GM19324 (cell line): ENCODE measurements at regions not wholly inside any gene's neighbourhood (a gene's known extent, or its start where the extent isn't known, plus 50 kb on each side); places are given as distances from the start of the nearest gene placed in this dataset.

Experiments used
- ATAC-seq: cut with Tn5 transposase; IDR thresholded peaks from one replicate; pipeline ENCODE4 v1.9.1; 2021; ENCODE audit warnings: mild to moderate bottlenecking, moderate library complexity; ENCODE audit not compliant: unreplicated experiment, low FRiP score

DNA sequence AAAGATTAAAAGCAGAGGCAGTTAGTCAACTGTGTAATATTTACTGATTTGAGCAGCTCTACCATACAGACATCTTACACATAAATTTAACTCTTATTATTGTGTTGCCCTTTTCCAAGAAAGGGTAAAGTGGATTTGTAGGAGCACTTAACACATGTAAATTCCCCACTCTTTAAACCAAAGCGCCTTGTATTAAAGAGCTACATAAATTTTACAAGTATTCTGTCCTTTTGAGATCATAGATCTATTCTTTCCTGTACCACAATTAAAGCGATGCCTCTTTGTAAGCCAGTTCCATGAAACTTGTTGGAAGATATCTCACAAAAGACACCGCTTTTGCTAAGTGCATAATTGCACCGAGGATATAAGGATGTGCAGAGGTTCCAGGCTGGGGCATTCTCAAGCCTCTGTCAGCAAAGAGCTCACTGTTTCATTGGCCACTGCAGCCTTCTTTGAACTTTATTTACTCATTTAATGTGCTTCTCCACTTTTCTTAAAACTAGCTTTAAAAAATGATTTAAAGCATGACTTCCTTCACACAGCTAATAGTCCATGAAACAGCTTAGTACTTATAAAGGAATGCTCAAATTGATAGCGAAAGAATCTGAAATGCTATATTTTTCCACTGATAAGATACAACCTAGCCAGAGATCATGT is 520.0 kb upstream of the TCF4 start:
- ATAC-seq: no peak

DNA sequence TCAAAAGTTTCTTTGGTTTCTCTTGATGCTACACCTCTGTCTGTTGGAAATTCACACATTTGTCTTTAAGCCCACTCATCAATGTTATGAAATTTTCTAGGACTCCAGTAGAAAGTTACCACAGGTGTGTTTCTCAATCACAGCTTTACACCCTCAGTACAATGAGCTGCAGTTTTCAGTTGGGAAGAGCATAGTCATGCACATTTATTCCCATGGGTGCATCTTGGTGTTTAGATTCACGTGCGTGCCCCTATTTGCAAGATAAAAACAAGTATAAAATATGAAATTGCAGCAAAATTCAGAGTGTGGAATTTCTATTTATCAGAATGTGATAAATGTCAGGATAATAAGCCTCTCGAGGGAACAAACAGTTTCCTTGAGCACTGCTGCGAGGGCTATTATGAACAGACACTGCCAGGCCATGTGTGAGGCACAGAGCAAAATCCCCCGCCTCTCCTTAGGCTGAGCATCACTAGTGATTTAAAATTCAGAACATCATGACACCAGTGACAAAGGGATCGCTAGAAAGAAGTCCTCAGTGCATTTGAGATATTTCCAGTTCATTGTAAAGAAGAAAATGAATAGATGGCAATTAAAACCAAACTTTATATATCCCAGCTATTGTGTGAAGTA is 512.2 kb upstream of the TCF4 start:
- ATAC-seq: no peak

DNA sequence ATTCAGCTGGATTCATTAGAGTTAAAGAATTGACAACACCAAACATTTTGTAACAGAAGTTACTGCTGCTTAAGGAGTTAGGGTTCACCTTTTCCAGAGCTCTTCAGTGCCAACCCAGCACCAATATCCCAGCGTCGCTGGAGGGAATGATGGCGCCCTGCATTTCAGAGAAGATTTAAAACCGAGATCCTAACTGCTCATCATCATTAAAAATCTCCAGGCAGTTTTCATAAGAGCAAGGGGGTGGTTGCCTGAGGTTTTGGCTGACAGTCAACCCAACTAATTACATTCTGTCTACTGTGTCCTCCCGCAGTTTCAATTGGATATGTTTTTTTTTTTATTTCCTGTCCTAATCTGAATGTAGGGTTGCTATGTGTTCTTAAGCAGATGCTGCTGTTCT is 509.6 kb upstream of the TCF4 start:
- no peak for ATAC-seq

DNA sequence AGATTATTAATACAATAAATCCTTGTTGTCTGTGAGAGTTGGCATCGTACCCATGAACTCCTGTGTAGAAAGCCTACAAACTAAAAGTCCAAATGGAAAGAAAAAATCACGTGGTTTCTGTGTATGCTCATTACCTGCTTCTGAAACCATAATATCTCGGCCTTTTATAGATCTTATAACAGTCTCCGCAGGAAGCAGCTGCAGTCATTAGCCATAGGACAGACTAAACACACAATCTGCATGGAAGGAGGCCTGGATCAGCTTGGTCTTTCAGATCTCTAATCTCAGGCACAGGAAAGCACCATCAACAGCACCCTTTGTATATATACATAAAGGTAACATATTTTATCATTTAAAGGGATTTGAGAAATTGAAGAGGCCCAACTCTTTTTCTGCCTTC is 508.9 kb upstream of the TCF4 start:
- ATAC-seq: no peak

DNA sequence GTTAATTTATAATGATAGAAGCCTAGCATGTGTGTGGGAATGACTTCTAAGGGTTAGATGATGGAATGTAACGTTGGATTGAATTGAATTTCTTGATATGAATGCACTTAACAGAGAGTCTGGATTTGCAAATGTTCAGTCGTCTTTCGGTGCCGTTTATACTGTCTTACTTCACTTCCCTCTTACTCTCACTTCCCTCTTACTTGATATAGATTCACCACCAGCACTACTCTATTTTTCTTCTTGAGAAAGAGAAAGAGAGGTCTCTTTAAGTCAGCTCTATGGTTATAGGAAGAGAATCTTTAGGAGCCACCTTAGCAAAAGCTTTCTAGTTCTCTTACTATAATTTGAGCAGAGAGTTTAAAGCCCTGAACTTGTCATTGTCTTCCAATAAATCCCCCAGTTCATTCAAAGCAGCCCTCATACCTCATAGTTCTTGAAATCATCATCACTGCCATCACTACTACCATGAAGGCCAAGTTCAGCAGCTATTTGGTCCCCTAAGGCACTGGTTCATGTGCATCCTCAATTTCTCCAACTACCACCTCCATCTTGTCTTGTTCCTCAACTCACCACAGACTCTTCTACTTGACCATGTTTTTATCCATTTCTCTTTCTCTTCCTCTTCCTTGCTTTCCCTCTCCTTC is 501.7 kb upstream of the TCF4 start:
- ATAC-seq: no peak

DNA sequence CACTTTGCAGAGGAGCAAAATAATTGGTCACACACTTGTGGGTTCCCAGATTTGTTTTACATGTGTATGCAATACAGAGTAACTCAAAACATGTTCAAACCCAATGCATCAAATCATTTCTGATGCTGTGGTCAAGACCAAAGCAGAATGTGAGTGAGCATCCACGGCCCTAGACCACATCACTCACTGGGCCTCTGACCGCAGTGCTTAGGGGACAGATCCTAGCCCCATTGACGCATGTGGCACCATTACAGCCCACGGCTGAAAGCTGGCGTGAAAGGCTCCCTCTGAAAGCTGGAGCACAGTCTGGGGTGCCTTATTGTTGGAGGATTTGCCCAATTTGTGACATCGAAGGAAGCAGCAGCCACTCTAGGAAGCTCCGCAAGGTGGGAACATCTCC is 498.8 kb upstream of the TCF4 start:
- no peak for ATAC-seq

DNA sequence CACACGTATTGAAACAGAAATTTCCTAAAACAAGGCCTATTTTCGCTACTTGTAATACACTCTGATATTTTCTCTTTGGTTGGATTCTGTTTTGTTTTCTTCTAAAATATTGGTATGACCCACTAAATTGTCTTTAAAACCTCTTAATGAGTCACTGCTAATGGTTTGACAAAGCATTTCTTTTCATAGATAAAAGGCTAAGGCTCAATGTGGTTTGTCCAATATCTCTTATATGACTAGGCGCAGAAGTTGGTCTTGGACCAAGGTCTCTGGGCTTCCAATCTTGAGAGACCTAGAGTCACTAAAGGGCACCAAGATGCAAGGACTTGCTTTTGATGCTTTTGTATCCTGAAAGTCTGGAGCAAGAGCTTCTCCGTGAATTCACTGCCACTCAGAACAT is 498.2 kb upstream of the TCF4 start:
- no peak for ATAC-seq

DNA sequence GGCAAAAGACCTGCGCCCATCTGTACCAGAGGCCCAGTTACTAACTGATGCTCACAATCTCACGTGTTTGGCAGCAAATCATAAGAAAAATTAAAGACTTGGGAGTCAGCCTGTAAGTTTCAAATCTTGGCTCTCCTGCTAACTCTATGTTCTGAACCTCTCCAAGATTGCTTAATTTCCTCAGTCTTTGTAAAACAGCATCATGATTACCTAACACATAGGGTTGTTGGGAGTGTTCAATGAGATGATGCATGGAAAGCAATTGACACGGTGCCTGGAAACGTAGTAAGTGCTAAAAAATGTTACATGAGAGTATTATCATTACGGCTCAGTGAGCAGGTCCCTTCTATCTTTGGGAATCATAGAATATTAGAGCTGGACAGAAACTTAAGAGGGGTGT is 497.6 kb upstream of the TCF4 start:
- ATAC-seq: no peak

DNA sequence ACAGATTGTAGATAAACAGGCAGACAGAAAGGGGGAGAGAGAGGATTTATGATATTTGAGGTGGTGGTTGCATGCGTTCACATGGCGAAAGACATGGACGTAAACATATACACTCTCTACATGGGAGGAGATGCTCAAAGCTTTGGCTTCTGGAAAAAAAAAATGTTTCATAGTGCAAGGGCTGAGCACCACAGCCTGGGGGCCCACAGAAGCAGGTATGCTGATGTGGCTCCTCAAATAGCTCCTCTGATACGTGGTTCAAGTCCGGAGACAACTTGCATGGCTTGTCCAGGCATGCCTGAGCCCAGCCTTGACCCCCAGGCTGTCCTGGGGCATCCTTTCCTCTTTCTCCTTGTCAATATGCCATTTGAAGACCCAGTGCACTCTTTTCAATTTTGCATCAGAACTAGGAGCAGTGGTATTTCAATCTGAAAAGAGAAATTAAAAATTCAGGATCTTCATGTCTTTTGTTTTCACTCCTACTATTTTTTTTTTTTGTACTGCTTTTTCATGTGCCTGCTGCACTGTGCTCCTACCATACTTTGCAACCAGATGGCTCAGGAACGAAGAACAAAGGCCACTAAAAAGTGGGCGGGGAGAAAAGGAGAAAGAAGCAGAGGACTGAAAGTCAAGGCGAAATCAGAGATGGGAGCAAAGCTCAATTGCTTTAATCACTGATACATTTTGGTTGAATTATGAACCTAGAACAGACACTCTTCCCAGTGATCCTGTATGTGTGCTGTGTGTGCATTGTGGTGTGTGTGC is 495.7 kb upstream of the TCF4 start:
- ATAC-seq: no peak

DNA sequence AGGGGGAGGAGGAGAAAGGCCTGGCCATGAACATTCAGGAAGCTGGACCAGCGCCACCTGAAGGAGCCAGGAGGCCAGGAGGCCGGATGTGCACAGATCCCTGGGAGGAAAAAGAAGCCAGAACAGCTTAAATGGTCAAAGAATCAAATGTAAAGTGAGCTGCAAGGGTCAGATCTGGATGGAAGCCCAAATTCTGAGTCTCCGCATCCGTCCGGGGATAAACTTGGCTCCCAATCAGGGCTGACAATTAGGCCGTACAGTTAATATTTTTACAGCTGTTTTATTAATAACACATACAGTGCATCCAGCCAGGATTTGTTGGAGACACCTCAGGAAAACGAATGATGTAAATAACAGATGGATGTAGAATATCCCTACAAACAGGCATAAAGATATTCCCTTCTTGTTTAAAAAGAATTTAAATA is 495.1 kb upstream of the TCF4 start:
- ATAC-seq: no peak

DNA sequence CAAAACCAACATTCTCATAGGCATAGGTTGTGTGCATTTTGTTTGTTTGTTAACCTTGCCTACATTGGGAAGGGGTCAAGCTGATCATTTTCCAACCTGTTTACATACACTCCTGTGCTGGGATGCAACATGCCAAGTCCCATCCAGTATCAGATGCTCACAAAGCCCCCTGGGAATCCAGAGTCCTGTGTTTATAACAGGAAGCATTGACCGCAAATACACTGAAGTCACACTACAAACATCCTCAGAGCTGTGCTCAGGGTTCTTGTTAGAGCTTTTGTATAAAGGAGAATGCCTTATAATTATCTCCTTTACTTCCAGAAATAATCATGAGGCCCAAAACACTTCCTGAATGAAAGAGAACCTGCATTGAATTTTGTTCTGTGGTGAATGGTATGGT is 488.7 kb upstream of the TCF4 start:
- ATAC-seq: no peak

DNA sequence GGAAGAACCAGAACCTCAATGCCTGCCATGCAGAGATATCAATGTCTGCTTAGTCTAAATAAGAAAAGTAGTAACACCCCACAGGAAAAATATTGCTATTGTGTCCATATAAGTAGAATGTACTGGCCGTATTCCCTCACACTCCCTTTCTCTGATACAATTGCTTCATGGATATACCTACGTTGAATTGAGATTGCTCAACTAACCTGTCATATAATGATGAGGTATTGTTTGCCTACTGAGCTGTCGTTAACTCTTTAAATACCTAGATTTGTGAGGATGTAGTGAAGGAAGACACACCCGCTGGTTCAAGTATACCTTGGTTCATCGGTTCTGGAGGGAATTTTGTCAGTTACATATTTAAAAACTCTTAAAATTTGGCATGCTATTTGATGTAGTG is 480.7 kb upstream of the TCF4 start:
- no peak for ATAC-seq

DNA sequence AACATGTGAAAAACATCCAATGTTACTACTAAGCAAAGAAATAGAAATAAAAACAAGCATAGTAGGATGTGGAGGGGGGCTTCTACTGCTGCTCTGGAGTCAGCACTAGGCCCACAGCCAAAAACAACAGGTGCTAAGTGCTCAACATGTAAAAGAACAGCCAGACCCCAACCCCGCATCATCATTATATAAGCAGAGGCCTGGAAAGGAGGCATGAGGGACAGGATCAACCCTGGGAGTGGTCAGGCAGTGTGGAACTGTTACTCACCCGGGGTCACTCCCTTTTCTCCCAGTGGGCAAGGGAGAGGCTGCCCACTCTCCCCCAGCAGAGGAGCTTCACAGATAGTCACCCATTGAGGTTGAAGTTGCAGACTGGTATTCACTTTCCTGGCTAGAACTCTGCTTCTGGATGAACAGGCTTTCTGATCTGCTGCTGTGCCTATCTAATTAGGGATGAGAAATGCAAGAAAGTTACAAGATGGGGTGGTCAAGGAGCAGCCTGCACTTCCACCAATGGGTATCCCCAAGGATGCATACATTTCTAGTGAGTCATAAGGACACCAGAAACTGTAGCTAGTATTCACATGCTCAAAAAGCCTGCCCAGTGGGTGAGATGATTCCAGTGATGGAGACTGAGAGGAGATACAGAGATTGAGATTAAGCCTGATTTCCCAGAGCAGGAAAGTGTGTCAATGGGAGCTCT is 480.1 kb upstream of the TCF4 start:
- ATAC-seq: no peak

DNA sequence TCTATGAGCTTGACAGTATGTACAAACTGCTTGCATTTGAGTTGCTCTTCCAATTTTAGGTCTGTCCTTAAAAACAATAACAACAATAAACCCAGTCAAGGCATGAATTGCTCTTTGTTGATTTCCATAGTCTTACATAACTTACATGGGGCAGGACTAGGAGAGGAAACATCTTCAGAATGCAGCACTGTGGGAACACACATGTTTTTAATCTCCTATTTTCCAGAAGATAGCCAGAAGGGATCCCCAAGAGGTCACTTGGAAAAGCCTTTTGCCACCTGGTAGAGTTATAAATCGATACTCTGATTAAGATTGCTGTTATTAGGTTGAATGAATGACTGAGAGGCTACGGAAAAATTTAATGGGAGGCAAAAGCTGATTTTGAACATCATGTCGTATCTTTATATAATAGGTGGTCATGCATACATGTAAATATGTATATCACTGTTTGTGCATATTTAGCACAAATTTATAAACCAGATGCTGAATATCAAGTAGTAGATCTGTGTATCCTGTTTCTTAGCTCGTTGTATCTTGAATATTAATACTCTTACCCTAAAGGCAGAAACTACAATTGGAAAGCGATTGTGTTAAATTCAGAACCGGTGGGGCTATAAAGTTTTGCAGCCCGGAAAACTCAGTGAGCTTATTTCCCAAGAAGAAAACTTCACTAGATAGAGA is 479.4 kb upstream of the TCF4 start:
- no peak for ATAC-seq

DNA sequence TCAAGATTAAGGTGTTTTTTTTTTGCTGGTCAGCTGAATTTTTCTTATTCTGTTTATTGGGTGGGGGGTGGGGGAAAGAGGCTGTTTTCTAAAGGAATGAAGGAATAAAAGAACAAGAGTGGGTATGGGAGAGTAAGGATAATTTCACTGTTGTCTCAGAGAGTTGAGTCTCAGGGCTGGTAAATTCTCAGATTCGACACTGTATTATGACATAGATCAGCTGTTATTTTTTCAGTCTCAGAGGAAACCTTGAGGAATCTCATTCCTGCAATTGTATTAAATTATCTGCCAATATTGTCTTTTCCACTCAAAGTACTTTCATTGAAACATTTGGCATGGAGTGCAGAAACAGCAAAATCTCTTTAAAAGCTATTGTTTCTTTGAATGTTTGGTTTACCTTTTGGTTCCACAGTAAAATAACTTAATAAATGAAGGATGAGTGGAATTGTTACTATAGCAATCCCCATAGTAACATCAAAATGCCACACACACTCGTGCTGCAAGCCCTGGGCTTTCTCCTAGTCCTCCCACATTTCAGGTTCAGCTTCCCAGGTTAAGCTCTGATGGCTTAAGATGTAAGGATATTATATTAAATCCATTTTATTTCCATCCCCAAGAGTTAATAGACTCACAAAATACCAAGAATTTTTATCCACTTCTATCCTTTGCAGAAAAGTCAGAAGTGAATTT is 478.7 kb upstream of the TCF4 start:
- ATAC-seq: no peak

DNA sequence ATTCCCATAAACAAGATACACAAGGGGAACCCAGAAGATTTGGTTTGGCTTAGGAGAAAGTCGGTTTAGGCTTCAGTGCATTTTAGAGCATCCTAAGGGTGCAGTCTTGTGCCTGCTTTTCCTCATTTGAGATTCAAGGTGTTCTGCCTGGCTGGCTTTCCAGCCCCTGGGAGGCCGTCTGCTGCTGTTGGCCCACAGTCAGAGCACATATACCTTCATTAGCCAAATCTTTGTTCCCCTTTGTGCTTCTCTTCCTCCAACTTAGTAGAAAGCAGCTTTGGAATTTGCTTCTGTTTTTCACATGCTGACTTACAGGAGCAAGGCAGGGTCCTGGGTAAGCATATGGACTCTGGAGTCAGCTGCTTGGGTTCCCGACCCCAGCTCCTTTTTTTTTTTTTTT is 477.1 kb upstream of the TCF4 start:
- no peak for ATAC-seq

DNA sequence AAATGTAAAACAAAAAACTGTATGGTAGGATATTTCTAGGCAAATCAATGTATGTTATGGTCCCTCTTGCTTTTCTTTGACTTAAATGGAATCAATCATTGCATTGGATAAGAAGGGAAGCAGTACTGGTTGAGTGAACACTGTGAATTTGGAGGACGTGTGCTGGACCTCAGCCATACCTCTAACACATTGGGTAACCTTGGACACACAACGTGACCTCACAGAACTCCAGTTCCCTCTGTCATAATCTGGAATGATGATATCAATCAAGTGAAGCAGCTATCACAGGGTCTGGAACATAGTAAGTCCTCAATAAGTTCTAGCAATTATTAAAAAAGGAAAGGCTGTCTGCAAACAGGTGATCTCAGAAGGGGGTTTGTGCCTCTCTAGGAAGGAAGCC is 474.9 kb upstream of the TCF4 start:
- no peak for ATAC-seq

DNA sequence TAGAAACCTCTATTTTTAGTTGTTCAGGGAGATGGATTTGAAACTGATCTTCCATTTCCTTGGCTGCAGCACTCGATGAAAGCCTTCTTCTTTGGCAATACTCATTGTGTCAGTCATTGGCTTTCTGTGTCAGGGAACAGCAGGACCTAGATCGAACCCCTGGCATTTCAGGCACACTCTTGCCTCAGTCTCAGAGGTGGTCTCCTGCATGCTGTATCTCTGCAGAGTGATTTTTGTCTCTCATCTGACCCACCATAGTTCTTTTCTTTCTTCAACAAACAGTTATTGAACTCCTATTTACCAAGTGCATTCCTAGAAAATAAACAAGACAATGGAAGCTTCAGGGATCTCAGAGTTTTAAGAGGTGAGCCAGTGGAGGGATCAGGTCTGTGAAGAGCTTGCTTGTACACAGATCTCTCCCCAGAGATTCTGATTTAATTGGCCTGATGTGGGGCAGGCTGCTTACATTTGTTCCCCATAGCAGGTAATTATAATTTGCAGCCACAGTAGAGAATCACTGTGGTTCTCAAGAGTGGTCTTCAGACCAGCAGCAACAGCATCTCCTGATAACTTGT is 473.1 kb upstream of the TCF4 start:
- ATAC-seq: no peak

DNA sequence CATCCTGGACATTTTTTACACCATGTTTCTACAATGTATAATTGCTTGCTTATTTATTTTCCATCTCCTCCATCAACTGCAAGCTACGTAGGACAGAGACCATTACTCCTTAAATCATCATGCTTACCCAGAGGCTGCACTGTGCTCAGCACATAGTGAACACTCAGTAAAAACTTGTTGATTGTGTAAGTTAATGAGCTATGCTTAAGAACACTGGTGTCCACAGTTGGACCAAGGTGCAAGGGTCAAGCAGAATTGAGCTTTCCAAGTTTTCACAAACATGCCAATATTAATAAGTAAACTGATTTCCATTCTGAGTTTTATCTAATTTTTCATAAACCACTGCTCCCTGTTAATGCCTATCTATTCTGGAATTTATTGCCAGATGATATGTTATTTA is 464.2 kb upstream of the TCF4 start:
- ATAC-seq: no peak
